Stimulated activated CD4-positive, alpha-beta T cell treated with anti-CD3 and anti-CD28 coated beads, Interleukin-2, amount 100 ng/mL, for 48 hours (primary cell): ENCODE measurements at regions not wholly inside any gene's neighbourhood (a gene's known extent, or its start where the extent isn't known, plus 50 kb on each side); places are given as distances from the start of the nearest gene placed in this dataset.

Experiments
- DNase-seq, 2 donors: peaks; one replicate each; pipeline ENCODE4 v3.0.0-alpha.2; 2020

GRCh38 chr2:192357217-192357616, 162.5 kb upstream of the TMEFF2 start:
- no peak for DNase-seq

- no peak for DNase-seq
Observed at GRCh38 chr2:192354512-192355244, 159.9 kb upstream of the TMEFF2 start.

- no peak for DNase-seq
Observed at GRCh38 chr2:192347542-192347941, 152.8 kb upstream of the TMEFF2 start.

GRCh38 chr2:192345287-192345686, 150.6 kb upstream of the TMEFF2 start:
- DNase-seq: no peak

GRCh38 chr2:192333642-192334041, 138.9 kb upstream of the TMEFF2 start:
- no peak for DNase-seq

- no peak for DNase-seq
Observed at GRCh38 chr2:192328297-192328696, 133.6 kb upstream of the TMEFF2 start.

GRCh38 chr2:192327576-192327975, 132.8 kb upstream of the TMEFF2 start:
- DNase-seq: no peak

GRCh38 chr2:192315543-192315942, 120.8 kb upstream of the TMEFF2 start:
- DNase-seq: no peak

- DNase-seq: no peak
Observed at GRCh38 chr2:192314800-192315481, 120.2 kb upstream of the TMEFF2 start.

GRCh38 chr2:192313773-192314172, 119.0 kb upstream of the TMEFF2 start:
- DNase-seq: no peak

- DNase-seq: no peak
Observed at GRCh38 chr2:192311701-192312460, 117.1 kb upstream of the TMEFF2 start.

- no peak for DNase-seq
Observed at GRCh38 chr2:192307530-192307929, 112.8 kb upstream of the TMEFF2 start.

- no peak for DNase-seq
Observed at GRCh38 chr2:192298664-192299063, 103.9 kb upstream of the TMEFF2 start.

- no peak for DNase-seq
Observed at GRCh38 chr2:192292478-192292877, 97.7 kb upstream of the TMEFF2 start.

- DNase-seq: no peak
Observed at GRCh38 chr2:192288295-192288694, 93.6 kb upstream of the TMEFF2 start.

- DNase-seq: no peak
Observed at GRCh38 chr2:192286093-192286701, 91.5 kb upstream of the TMEFF2 start.

- no peak for DNase-seq
Observed at GRCh38 chr2:192283450-192283849, 88.7 kb upstream of the TMEFF2 start.

- DNase-seq: no peak
Observed at GRCh38 chr2:192278701-192279100, 84.0 kb upstream of the TMEFF2 start.

- no peak for DNase-seq
Observed at GRCh38 chr2:192277494-192278109, 82.9 kb upstream of the TMEFF2 start.

- no peak for DNase-seq
Observed at GRCh38 chr2:192275632-192276031, 80.9 kb upstream of the TMEFF2 start.

GRCh38 chr2:192267484-192267883, 72.8 kb upstream of the TMEFF2 start:
- no peak for DNase-seq

GRCh38 chr2:192265751-192266150, 71.0 kb upstream of the TMEFF2 start:
- no peak for DNase-seq

GRCh38 chr2:192254444-192254843, 59.7 kb upstream of the TMEFF2 start:
- DNase-seq: no peak
